ENCODE measurements at regions not wholly inside any gene's neighbourhood (a gene's known extent, or its start where the extent isn't known, plus 50 kb on each side); places are given as distances from the start of the nearest gene placed in this dataset.

GRCh38 chr7:69038915-69039314 is 559.4 kb upstream of the AUTS2 start:
- Histone ChIP-seq H3K4me3 (ENCODE audit: low read depth, low read length) (no peak overlapping the region), H2AFZ (no peak overlapping the region), H3K79me2 (no peaks in the 10 kb centered on the region), H3K9me3 (ENCODE audit: control insufficient read depth, low read length) (no peaks in the 10 kb centered on the region), H3K4me1 (no peaks in the 10 kb centered on the region), H3K27me3 (ENCODE audit: control insufficient read depth, insufficient read depth, low read length) (no peaks in the 10 kb centered on the region), H3K4me2 (ENCODE audit: low read length) (no peak overlapping the region), H3K36me3 (ENCODE audit: control insufficient read depth, insufficient read depth, low read length) (no peaks in the 10 kb centered on the region), H3K27ac (no peak overlapping the region), H3K9ac (no peak overlapping the region)
- no peak for TF ChIP-seq CTCF (IDR thresholded peaks at IDR 0.05)

DNA sequence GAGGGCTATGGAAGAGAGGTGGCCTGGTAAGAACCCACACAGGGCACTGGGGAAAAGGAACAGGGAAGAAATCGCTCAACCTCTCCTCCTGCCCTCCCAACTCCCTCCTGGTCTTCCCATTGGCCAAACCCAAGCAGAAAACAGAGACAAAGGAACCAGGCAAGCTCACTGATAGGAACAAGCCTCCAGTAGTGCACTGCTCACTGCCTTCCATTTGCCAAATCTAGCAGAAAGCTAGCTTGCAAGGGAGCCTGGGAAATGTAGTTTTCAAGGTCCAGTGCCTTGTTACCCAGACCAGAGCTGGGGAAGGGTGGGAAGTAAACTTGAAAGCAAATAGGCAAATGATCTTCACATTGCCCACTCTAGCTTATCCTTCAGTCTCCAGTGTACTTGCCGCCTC is 556.1 kb upstream of the AUTS2 start:
- H3K4me1 ChIP-seq = no peaks in the 10 kb centered on the region
- no peaks in the 10 kb centered on the region for H3K36me3 ChIP-seq (ENCODE audit: control insufficient read depth, insufficient read depth, low read length)
- TF ChIP-seq CTCF (IDR thresholded peaks at IDR 0.05) = no peak
- H3K27me3 ChIP-seq (ENCODE audit: control insufficient read depth, insufficient read depth, low read length) = no peaks in the 10 kb centered on the region
- no peaks in the 10 kb centered on the region for H3K79me2 ChIP-seq
- H2AFZ ChIP-seq = no peak overlapping the region
- no peak overlapping the region for H3K9ac ChIP-seq
- H3K27ac ChIP-seq = no peak overlapping the region
- no peak overlapping the region for H3K4me2 ChIP-seq (ENCODE audit: low read length)
- no peak overlapping the region for H3K4me3 ChIP-seq (ENCODE audit: low read depth, low read length)
- no peaks in the 10 kb centered on the region for H3K9me3 ChIP-seq (ENCODE audit: control insufficient read depth, low read length)

- H3K27ac ChIP-seq = no peak overlapping the region
- no peaks in the 10 kb centered on the region for H3K9me3 ChIP-seq (ENCODE audit: control insufficient read depth, low read length)
- no peak overlapping the region for H3K9ac ChIP-seq
- no peak overlapping the region for H3K4me3 ChIP-seq (ENCODE audit: low read depth, low read length)
- H3K4me1 ChIP-seq = no peaks in the 10 kb centered on the region
- no peaks in the 10 kb centered on the region for H3K27me3 ChIP-seq (ENCODE audit: control insufficient read depth, insufficient read depth, low read length)
- H3K79me2 ChIP-seq = no peaks in the 10 kb centered on the region
- no peak overlapping the region for H2AFZ ChIP-seq
- no peaks in the 10 kb centered on the region for H3K36me3 ChIP-seq (ENCODE audit: control insufficient read depth, insufficient read depth, low read length)
- no peak overlapping the region for H3K4me2 ChIP-seq (ENCODE audit: low read length)
- TF ChIP-seq CTCF (IDR thresholded peaks at IDR 0.05) = no peak
Measured at GRCh38 chr7:69047151-69047754, 551.0 kb upstream of the AUTS2 start.

DNA sequence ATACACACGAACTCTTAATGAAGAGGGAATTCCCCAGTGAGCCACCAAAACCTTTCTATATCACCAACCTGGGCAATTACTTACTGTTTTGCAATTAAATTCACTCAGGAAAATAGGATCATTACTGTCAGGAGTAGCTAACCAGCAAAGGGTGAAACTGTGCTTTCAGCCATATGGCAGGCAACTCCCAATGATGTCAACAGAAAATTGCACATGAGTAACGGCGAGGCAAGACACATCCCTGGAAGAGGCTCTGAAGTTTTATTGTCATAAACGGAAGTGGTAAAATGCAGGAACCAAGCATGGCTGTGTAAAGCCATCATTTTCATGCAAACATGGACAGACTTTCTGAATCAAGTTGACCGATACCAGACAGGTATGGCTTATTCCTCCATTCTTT is 548.9 kb upstream of the AUTS2 start:
- no peak overlapping the region for H3K27ac ChIP-seq
- no peaks in the 10 kb centered on the region for H3K36me3 ChIP-seq (ENCODE audit: control insufficient read depth, insufficient read depth, low read length)
- no peak overlapping the region for H2AFZ ChIP-seq
- no peak for TF ChIP-seq CTCF (IDR thresholded peaks at IDR 0.05)
- H3K4me2 ChIP-seq (ENCODE audit: low read length) = no peak overlapping the region
- H3K9ac ChIP-seq = no peak overlapping the region
- no peaks in the 10 kb centered on the region for H3K4me1 ChIP-seq
- no peak overlapping the region for H3K4me3 ChIP-seq (ENCODE audit: low read depth, low read length)
- H3K27me3 ChIP-seq (ENCODE audit: control insufficient read depth, insufficient read depth, low read length) = no peaks in the 10 kb centered on the region
- H3K9me3 ChIP-seq (ENCODE audit: control insufficient read depth, low read length) = no peaks in the 10 kb centered on the region
- H3K79me2 ChIP-seq = no peaks in the 10 kb centered on the region

DNA sequence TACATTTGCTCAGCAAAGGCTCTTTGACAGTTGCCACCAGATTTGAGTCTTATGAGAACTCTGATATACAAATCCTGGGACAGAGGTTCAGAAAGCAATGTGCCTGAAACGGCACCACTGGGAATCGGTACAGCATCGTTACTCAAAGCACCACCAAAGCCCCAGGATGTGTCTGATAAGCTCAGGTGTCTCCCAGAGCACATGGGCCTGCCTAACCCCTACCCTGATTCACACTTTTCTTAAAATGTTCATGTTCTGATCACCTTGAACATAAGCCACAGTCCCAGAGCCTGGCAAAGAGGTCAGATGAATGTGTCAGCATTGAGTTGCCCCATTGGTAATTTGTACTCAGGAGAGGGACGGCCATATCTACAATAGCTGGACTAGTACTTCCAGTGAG is 545.8 kb upstream of the AUTS2 start:
- Histone ChIP-seq H3K4me1 (no peaks in the 10 kb centered on the region), H3K4me2 (ENCODE audit: low read length) (no peak overlapping the region), H3K36me3 (ENCODE audit: control insufficient read depth, insufficient read depth, low read length) (no peaks in the 10 kb centered on the region), H3K4me3 (ENCODE audit: low read depth, low read length) (no peak overlapping the region), H3K9ac (no peak overlapping the region), H3K27me3 (ENCODE audit: control insufficient read depth, insufficient read depth, low read length) (no peaks in the 10 kb centered on the region), H3K79me2 (no peaks in the 10 kb centered on the region), H2AFZ (no peak overlapping the region), H3K27ac (no peak overlapping the region), H3K9me3 (ENCODE audit: control insufficient read depth, low read length) (no peaks in the 10 kb centered on the region)
- no peak for TF ChIP-seq CTCF (IDR thresholded peaks at IDR 0.05)
